Ishikawa (cell line): ENCODE measurements at regions not wholly inside any gene's neighbourhood (a gene's known extent, or its start where the extent isn't known, plus 50 kb on each side); places are given as distances from the start of the nearest gene placed in this dataset.

Source experiments
- CEBPB ChIP-seq: IDR thresholded peaks from 2 replicates; pipeline ENCODE4 v1.6.1; 2012
- EP300 ChIP-seq: IDR thresholded peaks from 2 replicates; pipeline ENCODE4 v1.6.1; 2012; ENCODE audit warnings: borderline replicate concordance
- RAD21 ChIP-seq: IDR thresholded peaks from 2 replicates; pipeline ENCODE4 v1.6.1; 2012; ENCODE audit warnings: low read depth
- TAF1 ChIP-seq: IDR thresholded peaks from 2 replicates; pipeline ENCODE4 v1.6.1; 2012; ENCODE audit warnings: low read depth, mild to moderate bottlenecking

DNA sequence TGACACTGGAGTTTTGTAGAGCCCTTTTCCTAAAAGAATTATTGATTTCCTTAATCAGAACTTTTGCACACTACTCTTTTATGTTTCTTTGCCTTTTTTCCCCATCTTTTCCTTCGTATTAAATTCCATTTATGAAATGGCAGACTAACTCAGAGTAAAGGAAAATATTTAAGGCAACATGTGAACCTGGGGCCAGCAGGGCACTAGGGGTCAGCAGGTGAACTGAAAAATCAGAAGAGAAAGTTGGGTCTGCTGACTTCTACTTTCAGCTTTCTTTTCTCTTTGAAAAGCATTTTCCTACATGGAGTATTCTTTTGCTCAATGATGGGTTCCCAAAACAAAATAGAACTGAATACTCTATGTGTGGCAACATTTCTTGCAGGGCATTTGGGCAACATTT is 226.6 kb upstream of the EXOC2 start:
- TF ChIP-seq RAD21 (no peak), TAF1 (no peak), EP300 (no peak), CEBPB (no peak)
